ENCODE measurements at regions not wholly inside any gene's neighbourhood (a gene's known extent, or its start where the extent isn't known, plus 50 kb on each side); places are given as distances from the start of the nearest gene placed in this dataset.

- no peaks in the 10 kb centered on the region for H3K36me3 ChIP-seq (ENCODE audit: control insufficient read depth in 2 of 3, insufficient read depth in 3 of 3, low read length in 3 of 3)
- H3K27me3 ChIP-seq (ENCODE audit: control insufficient read depth in 2 of 2, insufficient read depth in 2 of 2, low read length in 2 of 2): no peaks in the 10 kb centered on the region
- H3K27ac ChIP-seq (ENCODE audit: low read depth, low read length): no peak overlapping the region
- CTCF ChIA-PET: no interaction called here
- H3K9me3 ChIP-seq (ENCODE audit: control insufficient read depth in 2 of 3, low read length in 3 of 3): no peaks in the 10 kb centered on the region
- Mint-ChIP-seq H3K4me1 (no peaks in the 10 kb centered on the region), H3K27me3 (no peaks in the 10 kb centered on the region), H3K4me3 (no peak overlapping the region), H3K36me3 (peaks cover 0 to 6% (median 0%) of the 10 kb centered on the region in 5 donors), H3K9me3 (peaks cover 0 to 23% (median 10%) of the 10 kb centered on the region in 11 donors), H3K27ac (no peak overlapping the region)
- intact Hi-C loops (cut with micrococcal nuclease): no loop called here
- no peak overlapping the region for H3K4me3 ChIP-seq (ENCODE audit: low read length)
- POLR2A ChIA-PET: no interaction called here
- no peak for DNase-seq
- H3K4me1 ChIP-seq (ENCODE audit: control insufficient read depth in 2 of 2, insufficient read depth in 2 of 2, low read length in 2 of 2): no peaks in the 10 kb centered on the region
- no peak for ATAC-seq
Observed at GRCh38 chr4:124192544-124192943, 520.0 kb downstream of the ANKRD50 start.

GRCh38 chr4:124199185-124199584, 513.3 kb downstream of the ANKRD50 start:
- no peaks in the 10 kb centered on the region for H3K4me1 Mint-ChIP-seq
- intact Hi-C loops (cut with micrococcal nuclease): no loop called here
- POLR2A ChIA-PET: no interaction called here

GRCh38 chr4:124199755-124200154, 512.8 kb downstream of the ANKRD50 start:
- Histone ChIP-seq H3K27ac (ENCODE audit: low read depth, low read length) (no peak overlapping the region), H3K9me3 (ENCODE audit: control insufficient read depth in 2 of 3, low read length in 3 of 3) (no peaks in the 10 kb centered on the region), H3K4me3 (ENCODE audit: low read length) (no peak overlapping the region), H3K27me3 (ENCODE audit: control insufficient read depth in 2 of 2, insufficient read depth in 2 of 2, low read length in 2 of 2) (no peaks in the 10 kb centered on the region), H3K4me1 (ENCODE audit: control insufficient read depth in 2 of 2, insufficient read depth in 2 of 2, low read length in 2 of 2) (no peaks in the 10 kb centered on the region), H3K36me3 (ENCODE audit: control insufficient read depth in 2 of 3, insufficient read depth in 3 of 3, low read length in 3 of 3) (no peaks in the 10 kb centered on the region)
- DNase-seq: no peak
- intact Hi-C loops (cut with micrococcal nuclease): no loop called here
- peaks cover 0 to 6% (median 0%) of the 10 kb centered on the region in 5 donors for H3K36me3 Mint-ChIP-seq
- ATAC-seq: no peak
- H3K27me3 Mint-ChIP-seq: no peaks in the 10 kb centered on the region
- peaks cover 0 to 8% (median 2%) of the 10 kb centered on the region in 11 donors for H3K9me3 Mint-ChIP-seq
- H3K4me3 Mint-ChIP-seq: no peak overlapping the region
- ChIA-PET POLR2A (no interaction called here), CTCF (no interaction called here)
- no peaks in the 10 kb centered on the region for H3K4me1 Mint-ChIP-seq
- no peak overlapping the region for H3K27ac Mint-ChIP-seq

More at GRCh38 chr4:124199185-124199584, 513.3 kb downstream of the ANKRD50 start:
- no peak overlapping the region for H3K4me3 Mint-ChIP-seq
- H3K4me3 ChIP-seq (ENCODE audit: low read length): no peak overlapping the region
- DNase-seq (no peak), ATAC-seq (no peak)
- no peak overlapping the region for H3K27ac ChIP-seq (ENCODE audit: low read depth, low read length)
- no peaks in the 10 kb centered on the region for H3K27me3 ChIP-seq (ENCODE audit: control insufficient read depth in 2 of 2, insufficient read depth in 2 of 2, low read length in 2 of 2)
- no peaks in the 10 kb centered on the region for H3K9me3 ChIP-seq (ENCODE audit: control insufficient read depth in 2 of 3, low read length in 3 of 3)
- no peak overlapping the region for H3K27ac Mint-ChIP-seq
- no peaks in the 10 kb centered on the region for H3K27me3 Mint-ChIP-seq
- peaks cover 0 to 8% (median 2%) of the 10 kb centered on the region in 11 donors for H3K9me3 Mint-ChIP-seq
- no peaks in the 10 kb centered on the region for H3K4me1 ChIP-seq (ENCODE audit: control insufficient read depth in 2 of 2, insufficient read depth in 2 of 2, low read length in 2 of 2)
- peaks cover 0 to 6% (median 0%) of the 10 kb centered on the region in 5 donors for H3K36me3 Mint-ChIP-seq
- CTCF ChIA-PET: no interaction called here
- H3K36me3 ChIP-seq (ENCODE audit: control insufficient read depth in 2 of 3, insufficient read depth in 3 of 3, low read length in 3 of 3): no peaks in the 10 kb centered on the region

GRCh38 chr4:124201636-124202035, 510.9 kb downstream of the ANKRD50 start:
- POLR2A ChIA-PET: no interaction called here

GRCh38 chr4:124202099-124202498, 510.4 kb downstream of the ANKRD50 start:
- Histone ChIP-seq H3K4me1 (ENCODE audit: control insufficient read depth in 2 of 2, insufficient read depth in 2 of 2, low read length in 2 of 2) (no peaks in the 10 kb centered on the region), H3K4me3 (ENCODE audit: low read length) (no peak overlapping the region), H3K27me3 (ENCODE audit: control insufficient read depth in 2 of 2, insufficient read depth in 2 of 2, low read length in 2 of 2) (no peaks in the 10 kb centered on the region), H3K27ac (ENCODE audit: low read depth, low read length) (no peak overlapping the region), H3K36me3 (ENCODE audit: control insufficient read depth in 2 of 3, insufficient read depth in 3 of 3, low read length in 3 of 3) (no peaks in the 10 kb centered on the region), H3K9me3 (ENCODE audit: control insufficient read depth in 2 of 3, low read length in 3 of 3) (no peaks in the 10 kb centered on the region)
- H3K27me3 Mint-ChIP-seq: no peaks in the 10 kb centered on the region
- POLR2A ChIA-PET: no interaction called here
- H3K4me3 Mint-ChIP-seq: no peak overlapping the region
- H3K27ac Mint-ChIP-seq: no peak overlapping the region
- no peak for DNase-seq
- CTCF ChIA-PET: no interaction called here
- H3K9me3 Mint-ChIP-seq: peaks cover 0 to 6% (median 0%) of the 10 kb centered on the region in 11 donors
- no peak for ATAC-seq
- no peaks in the 10 kb centered on the region for H3K36me3 Mint-ChIP-seq
- H3K4me1 Mint-ChIP-seq: no peaks in the 10 kb centered on the region
- intact Hi-C loops (cut with micrococcal nuclease): no loop called here

More at GRCh38 chr4:124201636-124202035, 510.9 kb downstream of the ANKRD50 start:
- ATAC-seq (no peak), DNase-seq (no peak)
- Mint-ChIP-seq H3K9me3 (peaks cover 0 to 5% (median 0%) of the 10 kb centered on the region in 11 donors), H3K27me3 (no peaks in the 10 kb centered on the region), H3K36me3 (no peaks in the 10 kb centered on the region), H3K4me1 (no peaks in the 10 kb centered on the region), H3K4me3 (no peak overlapping the region), H3K27ac (no peak overlapping the region)
- Histone ChIP-seq H3K36me3 (ENCODE audit: control insufficient read depth in 2 of 3, insufficient read depth in 3 of 3, low read length in 3 of 3) (no peaks in the 10 kb centered on the region), H3K27me3 (ENCODE audit: control insufficient read depth in 2 of 2, insufficient read depth in 2 of 2, low read length in 2 of 2) (no peaks in the 10 kb centered on the region), H3K4me1 (ENCODE audit: control insufficient read depth in 2 of 2, insufficient read depth in 2 of 2, low read length in 2 of 2) (no peaks in the 10 kb centered on the region), H3K27ac (ENCODE audit: low read depth, low read length) (no peak overlapping the region), H3K4me3 (ENCODE audit: low read length) (no peak overlapping the region), H3K9me3 (ENCODE audit: control insufficient read depth in 2 of 3, low read length in 3 of 3) (no peaks in the 10 kb centered on the region)
- CTCF ChIA-PET: no interaction called here
- intact Hi-C loops (cut with micrococcal nuclease): no loop called here

- Mint-ChIP-seq H3K4me3 (no peak overlapping the region), H3K27ac (no peak overlapping the region), H3K27me3 (no peaks in the 10 kb centered on the region), H3K9me3 (peaks cover 0 to 10% (median 0%) of the 10 kb centered on the region in 11 donors), H3K36me3 (no peaks in the 10 kb centered on the region), H3K4me1 (no peaks in the 10 kb centered on the region)
- H3K4me3 ChIP-seq (ENCODE audit: low read length): no peak overlapping the region
- no peaks in the 10 kb centered on the region for H3K36me3 ChIP-seq (ENCODE audit: control insufficient read depth in 2 of 3, insufficient read depth in 3 of 3, low read length in 3 of 3)
- intact Hi-C loops (cut with micrococcal nuclease): no loop called here
- no peak for ATAC-seq
- ChIA-PET CTCF (no interaction called here), POLR2A (no interaction called here)
- no peak overlapping the region for H3K27ac ChIP-seq (ENCODE audit: low read depth, low read length)
- H3K4me1 ChIP-seq (ENCODE audit: control insufficient read depth in 2 of 2, insufficient read depth in 2 of 2, low read length in 2 of 2): no peaks in the 10 kb centered on the region
- no peaks in the 10 kb centered on the region for H3K27me3 ChIP-seq (ENCODE audit: control insufficient read depth in 2 of 2, insufficient read depth in 2 of 2, low read length in 2 of 2)
- no peaks in the 10 kb centered on the region for H3K9me3 ChIP-seq (ENCODE audit: control insufficient read depth in 2 of 3, low read length in 3 of 3)
- no peak for DNase-seq
Observed at GRCh38 chr4:124203613-124204238, 508.8 kb downstream of the ANKRD50 start.

GRCh38 chr4:124206779-124207605, 505.5 kb downstream of the ANKRD50 start:
- H3K27ac ChIP-seq (ENCODE audit: low read depth, low read length): no peak overlapping the region
- H3K9me3 ChIP-seq (ENCODE audit: control insufficient read depth in 2 of 3, low read length in 3 of 3): no peaks in the 10 kb centered on the region
- ATAC-seq: no peak
- no peaks in the 10 kb centered on the region for H3K27me3 Mint-ChIP-seq
- no peaks in the 10 kb centered on the region for H3K36me3 ChIP-seq (ENCODE audit: control insufficient read depth in 2 of 3, insufficient read depth in 3 of 3, low read length in 3 of 3)
- ChIA-PET POLR2A (no interaction called here), CTCF (no interaction called here)
- no peaks in the 10 kb centered on the region for H3K27me3 ChIP-seq (ENCODE audit: control insufficient read depth in 2 of 2, insufficient read depth in 2 of 2, low read length in 2 of 2)
- DNase-seq: no peak
- no peaks in the 10 kb centered on the region for H3K4me1 ChIP-seq (ENCODE audit: control insufficient read depth in 2 of 2, insufficient read depth in 2 of 2, low read length in 2 of 2)
- H3K9me3 Mint-ChIP-seq: peaks cover 0 to 10% (median 0%) of the 10 kb centered on the region in 11 donors
- no peaks in the 10 kb centered on the region for H3K36me3 Mint-ChIP-seq
- H3K27ac Mint-ChIP-seq: no peak overlapping the region
- intact Hi-C loops (cut with micrococcal nuclease): no loop called here
- H3K4me3 Mint-ChIP-seq: no peak overlapping the region
- no peak overlapping the region for H3K4me3 ChIP-seq (ENCODE audit: low read length)
- no peaks in the 10 kb centered on the region for H3K4me1 Mint-ChIP-seq

Data from naive thymus-derived CD4-positive, alpha-beta T cell (primary cell).